Superior temporal gyrus (tissue), 1 donor: ENCODE measurements at regions not wholly inside any gene's neighbourhood (a gene's known extent, or its start where the extent isn't known, plus 50 kb on each side); places are given as distances from the start of the nearest gene placed in this dataset.
A peak's percentile ranks its signal among the peaks of the same experiment; 100 is the strongest.

Experiments used
- DNase-seq: peaks from one replicate; pipeline ENCODE4 v3.0.0-alpha.2; 2016; ENCODE audit errors: extremely low spot score

DNA sequence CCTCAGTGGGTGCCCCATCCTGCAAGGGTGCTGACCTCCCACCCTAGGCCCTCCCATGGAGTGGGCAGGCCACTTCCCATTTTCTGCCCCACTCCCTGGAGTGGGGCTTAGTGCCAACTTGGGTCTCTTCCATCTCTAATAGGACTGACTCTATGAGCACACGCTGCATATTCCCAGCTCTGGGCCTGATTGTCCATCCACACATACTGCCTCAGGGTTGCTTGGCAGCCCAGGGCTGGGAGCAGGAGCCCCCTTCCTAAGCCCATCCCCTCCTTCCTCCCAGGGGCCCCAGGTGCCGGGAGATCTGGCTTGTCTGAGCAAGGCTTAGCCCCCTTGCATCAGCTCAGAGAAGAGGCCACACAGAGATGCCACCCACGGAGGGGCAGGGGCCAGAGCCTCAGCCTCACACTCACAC lies 55.1 kb downstream of the PJA1 start:
- no peak for DNase-seq

DNA sequence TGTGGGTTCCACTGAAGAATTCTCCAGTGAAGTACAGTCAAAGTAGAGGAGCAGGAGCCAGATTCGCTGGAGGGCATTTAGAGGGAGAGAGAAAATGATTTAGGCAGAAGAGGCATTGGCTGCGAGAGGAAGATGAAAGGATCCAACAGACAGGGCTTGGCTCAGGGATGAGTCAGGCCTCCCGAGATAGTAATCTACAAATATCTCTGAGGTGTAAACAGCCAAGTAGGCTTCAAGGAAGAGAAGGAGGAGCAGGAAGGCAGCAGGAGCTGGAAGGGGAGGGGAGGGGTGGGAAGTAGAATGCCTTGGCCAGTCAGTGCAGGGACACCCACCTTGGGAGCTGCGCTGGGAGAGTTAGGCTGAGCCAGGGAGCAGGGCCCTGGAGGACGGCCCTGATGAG lies 55.5 kb downstream of the PJA1 start:
- no peak for DNase-seq

DNA sequence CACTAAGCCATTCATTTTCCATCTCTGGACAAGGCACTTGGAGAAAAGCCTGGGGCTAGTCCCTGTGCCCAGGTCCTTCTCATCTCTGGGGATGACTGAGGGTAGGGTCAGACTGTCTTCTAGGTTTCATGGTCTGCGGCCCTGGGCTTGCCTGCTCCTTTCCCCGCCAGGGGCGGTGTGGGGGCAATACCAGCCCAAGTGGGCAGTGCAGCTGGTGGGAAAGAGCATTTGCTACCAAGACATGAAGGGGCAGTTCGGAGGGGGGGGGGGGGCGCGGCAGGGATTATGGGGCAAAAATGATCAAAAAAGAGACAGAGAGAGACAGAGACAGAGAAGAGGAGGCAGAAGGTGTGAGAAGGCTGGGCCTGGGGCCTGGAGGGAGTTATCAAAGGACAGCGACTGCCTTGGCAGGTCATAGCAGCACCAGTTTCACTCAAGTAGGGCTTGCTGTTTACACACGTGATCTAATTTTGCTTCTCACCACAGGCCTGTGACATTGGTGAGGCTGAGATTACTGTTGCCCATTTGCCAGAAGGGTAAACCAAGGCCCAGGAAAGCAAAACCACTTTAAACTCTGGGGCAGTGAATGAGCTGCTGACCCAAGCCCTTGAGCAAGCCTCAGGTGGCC lies 56.1 kb downstream of the PJA1 start:
- DNase-seq: no peak

DNA sequence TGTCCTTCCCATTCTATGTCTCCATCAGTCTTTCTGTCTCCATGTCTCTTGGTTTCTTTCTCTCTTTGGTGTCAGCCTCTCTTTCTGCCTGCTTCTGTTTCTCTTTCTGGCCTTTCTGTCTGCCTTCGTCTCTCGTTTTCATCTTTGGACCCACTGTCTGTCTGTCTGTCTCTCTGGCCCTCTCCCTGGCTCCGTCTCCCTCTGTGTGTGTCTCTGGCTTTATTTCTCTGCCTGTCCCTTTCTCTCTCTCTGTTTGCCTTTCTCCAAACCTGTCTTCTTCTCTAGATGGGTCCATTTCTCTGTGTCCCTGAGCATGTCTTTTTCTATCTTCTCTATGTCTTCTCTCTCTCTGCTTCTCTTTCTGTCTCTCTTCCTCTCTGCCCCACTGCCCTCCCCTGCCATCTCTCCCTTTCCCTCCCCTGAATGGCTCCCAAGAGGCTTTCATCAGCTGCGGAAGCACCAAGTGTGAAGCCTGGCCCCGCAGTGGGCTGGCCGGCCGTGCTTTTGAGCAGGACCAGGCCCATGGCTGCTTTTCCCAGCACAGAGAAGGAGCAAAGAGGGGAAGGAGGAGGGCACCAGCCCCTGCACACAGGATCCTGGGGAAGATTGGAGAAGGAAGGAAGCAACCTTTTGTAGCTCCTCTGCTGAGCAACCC lies 57.4 kb downstream of the PJA1 start:
- DNase-seq: no peak

- DNase-seq: no peak
These were observed 58.0 kb downstream of the PJA1 start for GRCh38 chrX:69107231-69107739.

DNA sequence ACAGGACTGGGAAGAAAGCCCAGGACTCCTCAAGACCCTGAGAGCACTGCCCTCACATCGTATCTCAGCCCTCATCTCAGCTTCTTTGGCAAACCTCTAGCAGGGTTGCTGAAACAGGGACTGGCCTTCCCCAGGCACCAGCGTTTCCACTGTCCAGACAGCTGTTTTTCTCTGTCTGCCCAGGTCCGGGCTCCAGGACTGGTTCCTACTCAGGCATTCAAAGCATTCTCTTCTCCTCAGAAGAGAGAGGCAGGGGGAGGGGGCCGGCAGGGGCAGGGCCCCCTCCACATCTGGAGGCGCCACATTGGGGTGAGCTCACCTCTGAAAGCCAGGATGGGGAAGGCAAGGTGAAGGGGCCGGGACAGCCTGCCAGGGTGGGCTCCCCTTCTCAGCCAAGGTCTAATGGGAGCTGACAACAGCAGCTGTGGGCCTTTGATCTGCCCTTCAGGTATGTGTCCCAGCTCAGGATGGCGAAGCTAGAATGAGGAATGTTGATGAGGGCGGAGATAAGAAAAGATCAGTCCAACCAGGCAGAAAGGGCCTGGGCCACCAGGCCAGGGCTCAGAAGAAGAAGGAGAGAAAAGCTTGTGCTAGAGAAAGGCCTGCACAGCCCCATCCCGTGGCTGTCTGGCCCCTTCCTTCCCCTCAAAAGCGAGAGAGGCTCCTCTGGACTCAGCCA lies 60.4 kb downstream of the PJA1 start:
- DNase-seq: no peak

- DNase-seq: no peak
These were observed 61.7 kb downstream of the PJA1 start for GRCh38 chrX:69103539-69103938.

DNA sequence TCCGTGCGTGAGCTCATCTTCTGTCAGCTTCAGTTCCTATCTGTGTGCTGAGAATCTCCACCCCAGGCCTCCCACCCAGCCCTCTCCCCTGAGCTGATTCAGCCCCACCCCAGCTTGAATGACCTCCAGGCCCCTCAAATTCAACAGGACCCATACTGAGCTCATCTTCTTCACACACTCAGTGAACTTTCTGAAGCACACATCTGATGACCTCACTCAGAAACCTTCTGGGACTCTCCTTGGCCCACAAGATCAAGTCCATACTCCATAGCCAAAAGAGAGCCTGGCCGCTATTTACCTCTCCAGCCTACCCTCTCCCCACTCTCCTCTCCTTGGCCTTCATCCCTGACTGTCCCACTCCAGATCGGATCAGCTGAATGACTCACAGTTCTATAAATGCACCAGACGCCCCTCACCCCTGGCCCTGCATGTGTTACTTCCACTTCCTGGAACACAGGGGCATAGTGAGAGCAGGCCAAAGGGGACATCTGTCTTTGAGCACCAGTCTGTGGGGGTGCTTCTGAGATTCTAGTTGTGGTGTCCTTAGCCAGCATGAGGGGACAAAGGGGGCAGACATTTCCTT lies 62.5 kb downstream of the PJA1 start:
- no peak for DNase-seq

DNA sequence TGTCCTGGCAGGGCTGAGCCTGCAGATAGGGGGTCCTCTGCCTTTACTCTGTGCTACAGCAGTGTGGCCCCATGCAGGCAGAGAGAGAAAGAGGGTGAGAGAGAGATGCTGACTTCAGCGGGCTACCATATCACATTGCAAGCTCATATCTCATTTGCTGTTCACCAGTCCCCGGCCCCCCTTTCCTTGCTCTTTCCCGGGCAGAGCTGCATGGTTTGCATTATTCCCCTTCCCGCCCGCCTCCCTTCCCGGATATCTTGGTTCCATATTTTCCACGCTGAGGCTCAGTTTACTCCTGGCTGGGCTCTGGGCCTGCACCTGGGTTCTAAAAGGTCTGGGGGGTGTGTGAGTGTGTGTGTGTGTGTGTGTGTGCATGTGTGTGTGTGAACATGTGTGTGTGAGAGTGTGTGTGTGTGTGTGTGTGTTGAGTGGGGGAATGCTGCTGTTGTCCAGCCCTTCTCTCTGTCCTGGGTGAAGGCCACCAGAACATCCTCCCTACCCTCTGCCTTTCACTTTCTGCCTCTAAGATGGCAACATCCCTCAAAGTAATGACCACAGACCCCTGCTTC lies 63.5 kb downstream of the PJA1 start:
- DNase-seq: no peak

DNA sequence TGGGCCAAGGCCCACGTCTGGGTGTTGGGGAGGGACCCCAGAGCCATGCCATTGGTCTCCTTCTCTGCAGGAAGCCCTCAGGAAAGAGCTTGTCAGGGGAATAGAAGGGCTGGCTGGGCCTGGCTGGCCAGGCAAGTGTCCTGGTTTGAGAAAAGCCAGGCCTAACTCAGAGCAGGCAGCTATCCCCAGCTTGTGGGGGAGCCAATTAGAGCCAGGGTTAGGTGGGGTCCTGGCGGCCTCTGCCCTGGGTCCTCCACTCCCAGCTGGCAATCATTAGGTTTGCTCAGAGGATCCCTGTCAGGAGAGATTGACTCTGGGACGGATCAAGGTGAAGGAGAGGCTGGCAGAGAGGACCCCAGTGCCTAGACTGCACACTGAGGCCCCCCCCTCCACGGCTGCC lies 64.8 kb downstream of the PJA1 start:
- DNase-seq: no peak

- DNase-seq: no peak
These were observed 67.6 kb downstream of the PJA1 start for GRCh38 chrX:69097451-69098236.

- DNase-seq: peak; percentile 13
These were observed 68.3 kb downstream of the PJA1 start for GRCh38 chrX:69096963-69097362.

DNA sequence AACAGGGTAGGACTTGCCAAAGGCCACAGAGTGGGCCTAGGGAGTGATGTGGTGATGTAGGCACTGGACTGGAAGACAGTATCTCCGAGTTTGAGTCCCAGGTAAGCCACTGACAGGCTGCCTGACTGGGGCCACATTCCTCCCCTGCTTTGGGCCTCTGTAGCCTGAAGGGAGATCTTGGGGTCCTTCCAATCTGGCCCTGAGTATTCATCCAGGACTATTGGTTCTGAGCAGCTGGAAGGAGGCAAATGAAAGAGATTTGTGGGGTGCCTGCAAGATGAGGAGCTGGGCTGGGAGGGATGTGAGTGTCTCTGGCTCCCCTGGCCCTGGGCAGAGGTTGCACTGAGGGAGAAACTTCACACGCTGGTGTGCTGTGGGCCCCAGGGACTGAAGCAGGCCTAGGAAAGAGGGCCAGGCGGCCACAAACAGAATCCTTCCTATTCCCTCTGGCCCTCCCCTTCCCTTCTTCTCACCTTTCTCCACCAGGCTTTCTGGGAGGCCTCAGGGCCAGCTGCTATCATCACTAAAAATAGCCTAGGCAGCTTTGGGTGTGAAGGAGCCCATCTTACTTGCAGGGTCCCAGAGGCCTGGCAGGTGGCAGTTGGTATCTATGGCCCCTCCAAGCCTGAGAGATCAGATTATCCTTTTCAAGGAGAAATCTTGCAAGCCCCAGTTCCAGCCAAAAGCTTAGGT lies 70.1 kb downstream of the PJA1 start:
- no peak for DNase-seq

GRCh38 chrX:69093960-69094871 lies 71.0 kb downstream of the PJA1 start:
- DNase-seq: peak; percentile 77

DNA sequence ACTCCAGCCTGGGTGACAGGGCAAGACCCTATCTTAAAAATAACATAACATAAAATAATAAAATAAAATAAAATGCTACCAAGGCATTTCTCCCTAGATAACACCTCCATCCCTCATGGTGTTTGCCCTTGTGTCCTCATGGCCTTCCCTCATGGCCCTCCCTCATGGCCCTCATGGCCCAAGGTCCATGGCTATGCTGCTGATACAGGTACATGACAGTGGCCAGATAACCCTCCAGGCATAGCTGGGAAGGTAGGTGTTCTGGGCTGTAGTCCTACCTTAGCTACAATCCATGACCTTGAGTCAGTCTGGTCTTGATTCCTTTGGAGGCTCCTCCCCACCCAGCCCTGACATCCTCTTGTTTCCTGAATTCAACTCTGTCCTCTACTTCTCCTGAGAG lies 75.2 kb downstream of the PJA1 start:
- no peak for DNase-seq

DNA sequence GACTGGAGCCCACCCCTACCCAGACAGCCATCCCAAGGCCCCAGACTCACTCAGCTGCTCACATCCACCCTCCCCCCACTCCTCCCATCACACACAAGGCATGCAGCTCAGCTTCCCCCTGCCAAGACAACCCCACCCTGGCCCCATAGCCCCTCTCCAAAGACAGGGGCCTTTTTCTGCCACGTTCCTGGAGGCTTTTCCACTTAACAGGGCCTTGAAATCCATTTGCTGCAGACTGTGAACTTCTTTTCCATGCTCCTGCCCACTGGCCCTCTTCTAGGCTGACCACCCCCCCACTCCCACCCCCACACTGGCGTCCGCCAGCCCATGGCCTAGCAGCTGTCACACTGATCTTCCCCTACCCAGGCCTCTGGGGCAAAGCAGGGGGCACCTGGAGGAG lies 76.0 kb downstream of the PJA1 start:
- DNase-seq: no peak

DNA sequence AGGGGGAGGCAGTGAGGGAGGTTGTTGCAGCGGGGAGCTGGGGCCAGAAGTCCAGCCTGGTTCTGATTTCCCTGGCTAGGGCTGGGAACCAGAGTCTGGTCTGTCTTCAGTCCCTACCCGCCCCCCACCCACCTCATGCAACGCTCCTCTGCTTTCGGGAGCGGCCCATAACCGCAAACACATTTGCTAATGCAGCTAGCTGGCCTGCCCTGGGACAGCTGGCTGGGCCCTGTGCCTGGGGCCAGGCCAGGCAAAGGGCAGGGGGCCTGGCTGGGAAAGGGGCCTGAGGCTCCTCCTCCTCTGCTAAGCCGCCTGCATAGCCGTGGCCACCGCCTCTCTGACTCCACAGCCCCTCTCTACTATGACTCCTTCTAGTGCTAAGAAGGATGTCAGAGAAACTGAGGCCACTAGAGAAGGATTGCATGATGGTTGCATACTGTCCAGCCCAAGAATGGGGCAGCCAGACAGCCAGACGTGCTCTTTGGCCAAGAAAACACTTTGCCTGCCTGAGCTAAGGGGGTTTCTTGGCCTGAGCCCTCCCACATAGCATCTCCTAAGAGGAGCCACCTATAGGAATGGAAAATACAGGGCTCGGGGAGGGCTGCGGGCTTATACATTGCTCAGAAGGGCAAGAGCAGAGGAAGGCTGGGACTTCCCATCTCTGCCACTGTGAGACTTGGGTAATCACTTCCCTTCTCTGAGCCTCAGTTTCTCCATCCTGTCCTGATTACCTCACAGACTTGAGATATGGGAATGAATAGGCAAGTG lies 76.9 kb downstream of the PJA1 start:
- no peak for DNase-seq

DNA sequence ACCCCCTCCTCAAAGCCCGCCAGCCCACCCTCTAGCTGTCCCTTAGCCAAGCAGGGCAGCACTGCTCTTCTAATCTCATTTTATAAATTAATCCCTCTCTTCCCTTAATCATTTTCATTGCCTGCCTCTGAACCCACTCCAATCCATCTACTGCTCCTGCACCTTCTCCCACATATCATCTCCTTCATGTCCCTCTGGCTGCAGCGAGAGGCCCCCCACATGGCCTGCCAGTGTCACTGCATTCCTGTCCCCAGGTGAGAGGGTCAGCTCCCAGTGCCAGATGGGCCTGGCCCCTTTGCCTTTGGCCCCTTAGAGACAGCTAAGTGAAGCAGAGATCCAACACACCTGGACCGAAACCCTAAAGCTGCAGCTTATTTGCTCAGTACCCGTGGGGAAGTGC lies 79.4 kb downstream of the PJA1 start:
- DNase-seq: no peak

- DNase-seq: no peak
These were observed 80.1 kb downstream of the PJA1 start for GRCh38 chrX:69085151-69085550.
